ENCODE measurements at regions not wholly inside any gene's neighbourhood (a gene's known extent, or its start where the extent isn't known, plus 50 kb on each side); places are given as distances from the start of the nearest gene placed in this dataset.

DNA sequence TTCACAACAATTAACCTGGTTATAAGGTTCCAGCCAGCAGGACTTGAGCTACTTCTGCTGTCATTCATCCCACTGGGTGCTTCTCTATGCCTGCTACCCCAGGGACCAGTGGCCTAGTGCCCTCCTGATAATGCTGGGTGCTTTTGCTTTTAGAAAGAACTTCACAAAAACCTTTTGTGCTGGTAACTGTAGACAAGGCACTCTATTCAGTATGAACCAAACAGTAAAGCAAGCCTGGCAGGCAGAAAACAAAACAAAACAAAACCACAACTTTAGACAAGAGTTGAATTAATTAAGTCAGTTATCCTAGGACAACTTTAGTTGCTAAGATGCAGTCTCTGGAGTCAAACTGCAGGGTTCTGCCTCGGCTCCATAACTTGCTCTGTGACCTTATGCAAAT is 61.9 kb upstream of the ADGRL2 start:
- intact Hi-C loops (cut with micrococcal nuclease; ENCODE audit: unreplicated experiment), result no loop called here
- no peak overlapping the region for H3K27ac ChIP-seq (ENCODE audit: extremely low read length, insufficient read depth, low read length)
- no peak overlapping the region for H3K9ac ChIP-seq (ENCODE audit: insufficient read depth, low read depth, low read length)
- peaks cover 9% of the 10 kb centered on the region; the same call in 1 of the 2 replicates for H3K9me3 ChIP-seq (ENCODE audit: low read length)
- 0% methylated on average over 1 of the region's 1 CpG for WGBS (ENCODE audit: low lambda C conversion rate)
- FAIRE-seq (no peak), DNase-seq (ENCODE audit: low spot score) (no peak), ATAC-seq (no peak)
- no peaks in the 10 kb centered on the region for H3K79me2 ChIP-seq (ENCODE audit: insufficient read depth, low read length)
- no peaks in the 10 kb centered on the region for H3K4me1 ChIP-seq (ENCODE audit: insufficient read depth, low read length)
- no peak for TF ChIP-seq ZNF674 (CRISPR knock-in tag; IDR thresholded peaks at IDR 0.05; ENCODE audit: low read depth)
- no peak for TF ChIP-seq ZNF121 (CRISPR knock-in tag; IDR thresholded peaks at IDR 0.05)
- TF ChIP-seq MEIS2 (CRISPR knock-in tag; IDR thresholded peaks at IDR 0.05), result no peak
- no peak for TF ChIP-seq RBAK (CRISPR knock-in tag; IDR thresholded peaks at IDR 0.05)
- TF ChIP-seq THYN1 (CRISPR knock-in tag; IDR thresholded peaks at IDR 0.05; ENCODE audit: borderline replicate concordance, low read depth), result no peak
- TF ChIP-seq FOXK2 (IDR thresholded peaks at IDR 0.05), result no peak
- TF ChIP-seq, protein P1, sequence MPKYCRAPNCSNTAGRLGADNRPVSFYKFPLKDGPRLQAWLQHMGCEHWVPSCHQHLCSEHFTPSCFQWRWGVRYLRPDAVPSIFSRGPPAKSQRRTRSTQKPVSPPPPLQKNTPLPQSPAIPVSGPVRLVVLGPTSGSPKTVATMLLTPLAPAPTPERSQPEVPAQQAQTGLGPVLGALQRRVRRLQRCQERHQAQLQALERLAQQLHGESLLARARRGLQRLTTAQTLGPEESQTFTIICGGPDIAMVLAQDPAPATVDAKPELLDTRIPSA (CRISPR knock-in tag; IDR thresholded peaks at IDR 0.05; ENCODE audit: borderline replicate concordance), result no peak
- TF ChIP-seq TAF1 (CRISPR knock-in tag; IDR thresholded peaks at IDR 0.05), result no peak
- TF ChIP-seq HHEX (CRISPR knock-in tag; IDR thresholded peaks at IDR 0.05), result no peak
- no peaks in the 10 kb centered on the region for H3K36me3 ChIP-seq (replicated peaks in 1 of 2; ENCODE audit: control insufficient read depth in 1 of 2, insufficient read depth in 2 of 2, low read length in 2 of 2)
- H3K4me3 ChIP-seq (replicated peaks in 1 of 3; ENCODE audit: insufficient read depth in 1 of 3, low read depth in 2 of 3, low read length in 3 of 3), result no peak overlapping the region
- no peak overlapping the region for H3K4me2 ChIP-seq (ENCODE audit: low read depth, low read length)
- no peaks in the 10 kb centered on the region for H3K27me3 ChIP-seq (ENCODE audit: control insufficient read depth in 1 of 2, insufficient read depth in 2 of 2, low read length in 2 of 2)
- ChIA-PET POLR2A (no interaction called here), CTCF (ENCODE audit: low intra/inter-chr PET ratio, low total read pairs) (no interaction called here)
- no peak overlapping the region for H2AFZ ChIP-seq (ENCODE audit: low read length)
- in situ Hi-C loops (cut with HindIII; ENCODE audit: extremely low pct_ligation_motif_present, low pct_unique_long_range_greater_than_20kb), result no loop called here
- no TSS peak for BruUV-seq (replicated peaks)
- no peaks in the 10 kb centered on the region for H4K20me1 ChIP-seq (ENCODE audit: insufficient read depth, low read length)

DNA sequence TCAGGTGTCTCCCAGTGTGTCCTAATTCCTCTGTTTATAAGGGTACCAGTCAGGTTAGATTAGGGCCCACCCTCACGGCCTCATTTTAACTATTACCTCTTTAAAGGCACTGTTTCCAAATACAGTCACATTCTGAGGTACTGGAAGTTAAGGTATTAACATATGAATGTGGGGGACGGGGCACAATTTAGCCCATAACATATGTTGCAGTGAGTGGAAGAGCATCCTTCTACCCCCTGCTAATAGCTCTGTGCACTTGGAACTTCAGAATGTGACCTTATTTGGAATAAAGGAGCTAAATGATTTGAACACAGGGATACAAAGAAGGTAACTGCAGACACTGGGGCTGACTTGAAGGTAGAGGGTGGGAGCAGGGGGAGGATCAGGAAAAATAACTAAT is 67.3 kb upstream of the ADGRL2 start:
- CTCF ChIA-PET (ENCODE audit: low intra/inter-chr PET ratio, low total read pairs), result no interaction called here
- Histone ChIP-seq H3K9me3 (ENCODE audit: low read length) (peaks cover 2% of the 10 kb centered on the region), H3K9ac (ENCODE audit: insufficient read depth, low read depth, low read length) (no peak overlapping the region), H3K27ac (ENCODE audit: extremely low read length, insufficient read depth, low read length) (no peak overlapping the region), H3K4me3 (replicated peaks in 1 of 3; ENCODE audit: insufficient read depth in 1 of 3, low read depth in 2 of 3, low read length in 3 of 3) (no peak overlapping the region), H2AFZ (ENCODE audit: low read length) (no peak overlapping the region), H4K20me1 (ENCODE audit: insufficient read depth, low read length) (no peaks in the 10 kb centered on the region), H3K27me3 (ENCODE audit: control insufficient read depth in 1 of 2, insufficient read depth in 2 of 2, low read length in 2 of 2) (no peaks in the 10 kb centered on the region), H3K4me1 (ENCODE audit: insufficient read depth, low read length) (no peaks in the 10 kb centered on the region), H3K36me3 (replicated peaks in 1 of 2; ENCODE audit: control insufficient read depth in 1 of 2, insufficient read depth in 2 of 2, low read length in 2 of 2) (no peaks in the 10 kb centered on the region), H3K4me2 (ENCODE audit: low read depth, low read length) (no peak overlapping the region), H3K79me2 (ENCODE audit: insufficient read depth, low read length) (no peaks in the 10 kb centered on the region)
- no peak for ATAC-seq
- 0% methylated on average over 2 of the region's 2 CpGs for whole genome bisulfite sequencing (ENCODE audit: low lambda C conversion rate)
- DNase-seq (ENCODE audit: low spot score), result no peak
- intact Hi-C loops (cut with micrococcal nuclease; ENCODE audit: unreplicated experiment), result no loop called here
- no TSS peak for BruUV-seq (replicated peaks)
- no peak for FAIRE-seq
- in situ Hi-C loops (cut with HindIII; ENCODE audit: extremely low pct_ligation_motif_present, low pct_unique_long_range_greater_than_20kb), result no loop called here
- TF ChIP-seq HNRNPLL (IDR thresholded peaks at IDR 0.05; ENCODE audit: low read depth, low read length, poor library complexity, severe bottlenecking) (no peak), ZNF337 (CRISPR knock-in tag; IDR thresholded peaks at IDR 0.05; ENCODE audit: borderline replicate concordance, low read depth) (no peak), ZNF33A (CRISPR knock-in tag; IDR thresholded peaks at IDR 0.05; ENCODE audit: borderline replicate concordance) (no peak), SP140L (CRISPR knock-in tag; IDR thresholded peaks at IDR 0.05; ENCODE audit: borderline replicate concordance) (no peak), ZNF777 (CRISPR knock-in tag; IDR thresholded peaks at IDR 0.05) (no peak), GTF2F1 (IDR thresholded peaks at IDR 0.05; ENCODE audit: low read length) (no peak), CEBPG (CRISPR knock-in tag; IDR thresholded peaks at IDR 0.05) (no peak), HDAC1 (CRISPR knock-in tag; IDR thresholded peaks at IDR 0.05) (no peak)
- TF ChIP-seq, protein P2, sequence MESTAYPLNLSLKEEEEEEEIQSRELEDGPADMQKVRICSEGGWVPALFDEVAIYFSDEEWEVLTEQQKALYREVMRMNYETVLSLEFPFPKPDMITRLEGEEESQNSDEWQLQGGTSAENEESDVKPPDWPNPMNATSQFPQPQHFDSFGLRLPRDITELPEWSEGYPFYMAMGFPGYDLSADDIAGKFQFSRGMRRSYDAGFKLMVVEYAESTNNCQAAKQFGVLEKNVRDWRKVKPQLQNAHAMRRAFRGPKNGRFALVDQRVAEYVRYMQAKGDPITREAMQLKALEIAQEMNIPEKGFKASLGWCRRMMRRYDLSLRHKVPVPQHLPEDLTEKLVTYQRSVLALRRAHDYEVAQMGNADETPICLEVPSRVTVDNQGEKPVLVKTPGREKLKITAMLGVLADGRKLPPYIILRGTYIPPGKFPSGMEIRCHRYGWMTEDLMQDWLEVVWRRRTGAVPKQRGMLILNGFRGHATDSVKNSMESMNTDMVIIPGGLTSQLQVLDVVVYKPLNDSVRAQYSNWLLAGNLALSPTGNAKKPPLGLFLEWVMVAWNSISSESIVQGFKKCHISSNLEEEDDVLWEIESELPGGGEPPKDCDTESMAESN (CRISPR knock-in tag; conservative IDR thresholded peaks at IDR 0.05), result no peak
- POLR2A ChIA-PET, result no interaction called here

Measured in HepG2 (cell line).